GM23338 (cell line): ENCODE measurements at regions not wholly inside any gene's neighbourhood (a gene's known extent, or its start where the extent isn't known, plus 50 kb on each side); places are given as distances from the start of the nearest gene placed in this dataset.

ENCODE experiments used
- ATAC-seq: fragments of 200-7000 bp; cut with Tn5 transposase; 3 replicates; pipeline ENCODE4 v1.9.1; 2020
- DNase-seq: peaks from one replicate; pipeline ENCODE4 v3.0.0-alpha.2; 2015; ENCODE audit warnings: low spot score
- H2AFZ ChIP-seq: fragments of 200-600 bp; sonication (generic); 2 replicates; pipeline ENCODE4 v1.8.0; 2016; ENCODE audit warnings: antibody characterized with exemption, mild to moderate bottlenecking, moderate library complexity
- H3F3A ChIP-seq: fragments of 200-600 bp; sonication (generic); replicated peaks from 2 replicates; pipeline ENCODE4 v1.8.0; 2017; ENCODE audit warnings: antibody characterized with exemption, mixed run types, low read depth
- H3K27ac ChIP-seq: fragments of 200-600 bp; sonication (generic); 2 replicates; pipeline ENCODE4 v1.6.1; 2016; ENCODE audit warnings: low read depth
- H3K27me3 ChIP-seq: fragments of 200-600 bp; sonication (generic); 2 replicates; pipeline ENCODE4 v1.8.0; 2016; ENCODE audit warnings: mild to moderate bottlenecking, mixed run types, moderate library complexity; ENCODE audit not compliant: insufficient read depth
- H3K36me3 ChIP-seq: fragments of 200-600 bp; sonication (generic); 2 replicates; pipeline ENCODE4 v1.8.0; 2016; ENCODE audit warnings: mild to moderate bottlenecking; ENCODE audit not compliant: insufficient read depth
- H3K4me1 ChIP-seq: fragments of 200-600 bp; sonication (generic); 2 replicates; pipeline ENCODE4 v1.8.0; 2016; ENCODE audit warnings: mild to moderate bottlenecking, moderate library complexity; ENCODE audit not compliant: insufficient read depth
- H3K4me2 ChIP-seq: fragments of 200-600 bp; sonication (generic); 2 replicates; pipeline ENCODE4 v1.7.1; 2017; ENCODE audit warnings: mixed run types
- H3K4me3 ChIP-seq: fragments of 200-600 bp; sonication (generic); 2 replicates; pipeline ENCODE4 v1.6.1; 2016; ENCODE audit warnings: mixed run types
- H3K79me2 ChIP-seq: fragments of 200-600 bp; sonication (generic); replicated peaks from 2 replicates; pipeline ENCODE4 v1.8.0; 2017; ENCODE audit warnings: mild to moderate bottlenecking; ENCODE audit not compliant: insufficient read depth
- H3K9me2 ChIP-seq: fragments of 200-600 bp; sonication (generic); 2 replicates; pipeline ENCODE4 v1.8.0; 2017; ENCODE audit not compliant: insufficient read depth
- H4K20me1 ChIP-seq: fragments of 200-600 bp; sonication (generic); replicated peaks from 2 replicates; pipeline ENCODE4 v1.8.0; 2017; ENCODE audit warnings: mild to moderate bottlenecking; ENCODE audit not compliant: insufficient read depth
- H3K27ac Mint-ChIP-seq: 2 replicates; pipeline ENCODE4 v1.8.0; 2020; ENCODE audit warnings: inconsistent platforms, mild to moderate bottlenecking, moderate library complexity, mixed read lengths
- H3K27me3 Mint-ChIP-seq: 3 replicates; pipeline ENCODE4 v1.8.0; 2022; ENCODE audit warnings: low read depth, mild to moderate bottlenecking, moderate library complexity, mixed read lengths, inconsistent platforms; ENCODE audit not compliant: insufficient read depth, poor library complexity
- H3K36me3 Mint-ChIP-seq: 3 replicates; pipeline ENCODE4 v1.8.0; 2021; ENCODE audit warnings: low read depth, mild to moderate bottlenecking, inconsistent platforms, moderate library complexity, mixed read lengths
- H3K4me1 Mint-ChIP-seq: 3 replicates; pipeline ENCODE4 v1.8.0; 2020; ENCODE audit warnings: mild to moderate bottlenecking, inconsistent platforms, mixed read lengths
- H3K4me3 Mint-ChIP-seq: 3 replicates; pipeline ENCODE4 v1.8.0; 2021; ENCODE audit warnings: moderate library complexity, mild to moderate bottlenecking, inconsistent platforms, mixed read lengths
- H3K9me3 Mint-ChIP-seq: 3 replicates; pipeline ENCODE4 v1.8.0; 2020; ENCODE audit warnings: moderate library complexity, mild to moderate bottlenecking, inconsistent platforms, mixed read lengths
- CREB1 ChIP-seq: fragments of 250-450 bp; sonication (Bioruptor Pico); IDR thresholded peaks from 2 replicates; pipeline ENCODE4 v1.5.0; 2020; ENCODE audit warnings: low read depth, mild to moderate bottlenecking, moderate library complexity
- EZH2phosphoT487 ChIP-seq: fragments of 200-600 bp; sonication (generic); IDR thresholded peaks from one replicate; pipeline ENCODE4 v1.8.1; 2018; ENCODE audit warnings: antibody characterized with exemption; ENCODE audit not compliant: unreplicated experiment
- NANOG ChIP-seq: IDR thresholded peaks from 2 replicates; pipeline ENCODE4 v1.6.1; 2016; ENCODE audit warnings: antibody characterized with exemption, borderline replicate concordance
- POLR2AphosphoS5 ChIP-seq: IDR thresholded peaks from 2 replicates; pipeline ENCODE4 v1.6.1; 2016; ENCODE audit warnings: antibody characterized with exemption, low read depth
- REST ChIP-seq: IDR thresholded peaks from one replicate; pipeline ENCODE4 v1.6.1; 2018; ENCODE audit warnings: antibody characterized with exemption; ENCODE audit not compliant: unreplicated experiment
- STAT1 ChIP-seq: IDR thresholded peaks from one replicate; pipeline ENCODE4 v1.6.1; 2016; ENCODE audit warnings: antibody characterized with exemption; ENCODE audit not compliant: unreplicated experiment
- ZNF114 ChIP-seq: fragments of 250-450 bp; sonication (Bioruptor Pico); IDR thresholded peaks from 2 replicates; pipeline ENCODE4 v1.5.0; 2020; ENCODE audit warnings: mild to moderate bottlenecking, moderate library complexity
- ZNF331 ChIP-seq: fragments of 250-450 bp; sonication (Bioruptor Pico); IDR thresholded peaks from 2 replicates; pipeline ENCODE4 v1.5.0; 2020; ENCODE audit warnings: low read depth, mild to moderate bottlenecking, moderate library complexity
- ZNF462 ChIP-seq: fragments of 250-450 bp; sonication (Bioruptor Pico); IDR thresholded peaks from 2 replicates; pipeline ENCODE4 v1.5.0; 2020; ENCODE audit warnings: mild to moderate bottlenecking, moderate library complexity

GRCh38 chr3:143206955-143207337, 87.4 kb downstream of the CHST2 start (continued):
- TF ChIP-seq STAT1 = no peak
- TF ChIP-seq EZH2phosphoT487 = no peak
- TF ChIP-seq REST = no peak
- TF ChIP-seq ZNF331 = no peak
- TF ChIP-seq POLR2AphosphoS5 = no peak
- TF ChIP-seq CREB1 = no peak

- H3K9me2 ChIP-seq = 0 out of 2 replicates have a peak, but pooled peaks cover 3% of the 10 kb centered on the region
- no peaks in the 10 kb centered on the region for H3K36me3 ChIP-seq
- H3F3A ChIP-seq = no peaks in the 10 kb centered on the region
- H2AFZ ChIP-seq = no peak overlapping the region; the same call in 1 of the 2 replicates
- Mint-ChIP-seq H3K36me3 (no peaks in the 10 kb centered on the region), H3K4me1 (peaks cover 14% of the 10 kb centered on the region), H3K9me3 (peaks cover 3% of the 10 kb centered on the region; the same call in 1 of the 3 replicates), H3K27me3 (peaks cover 2% of the 10 kb centered on the region), H3K4me3 (no peak overlapping the region), H3K27ac (peak overlapping the region; percentile 31; the same call in 1 of the 2 replicates)
- no peak for DNase-seq
- no peaks in the 10 kb centered on the region for H3K27me3 ChIP-seq
- H3K79me2 ChIP-seq = no peaks in the 10 kb centered on the region
- H3K27ac ChIP-seq = no peak overlapping the region
- ATAC-seq = no peak
- H4K20me1 ChIP-seq = no peaks in the 10 kb centered on the region
- H3K4me3 ChIP-seq = no peak overlapping the region
- H3K4me1 ChIP-seq = 0 out of 2 replicates have a peak, but pooled peaks cover 3% of the 10 kb centered on the region
- no peak overlapping the region for H3K4me2 ChIP-seq
- no peak for TF ChIP-seq ZNF114
- no peak for TF ChIP-seq ZNF331
- no peak for TF ChIP-seq ZNF462 (CRISPR knock-in tag)
- no peak for TF ChIP-seq NANOG
- TF ChIP-seq REST = no peak
- TF ChIP-seq STAT1 = no peak
- TF ChIP-seq POLR2AphosphoS5 = no peak
Measured at GRCh38 chr3:143207338-143207961, 87.9 kb downstream of the CHST2 start.
